HFFc6 (cell line): ENCODE measurements at regions not wholly inside any gene's neighbourhood (a gene's known extent, or its start where the extent isn't known, plus 50 kb on each side); places are given as distances from the start of the nearest gene placed in this dataset.

Source experiments
- DNase-seq: peaks from one replicate; pipeline ENCODE4 v3.0.0-alpha.2; 2018
- H3K27ac Mint-ChIP-seq: 2 replicates; pipeline ENCODE4 v1.8.0; 2020; ENCODE audit warnings: mild to moderate bottlenecking, mixed read lengths
- H3K27me3 Mint-ChIP-seq: 2 replicates; pipeline ENCODE4 v1.8.0; 2021; ENCODE audit warnings: mild to moderate bottlenecking, moderate library complexity, mixed read lengths; ENCODE audit not compliant: insufficient read depth
- H3K36me3 Mint-ChIP-seq: 2 replicates; pipeline ENCODE4 v1.8.0; 2021; ENCODE audit warnings: low read depth, mixed read lengths
- H3K4me1 Mint-ChIP-seq: 2 replicates; pipeline ENCODE4 v1.8.0; 2020; ENCODE audit warnings: low read depth, mixed read lengths
- H3K4me3 Mint-ChIP-seq: 2 replicates; pipeline ENCODE4 v1.8.0; 2020; ENCODE audit warnings: mild to moderate bottlenecking, moderate library complexity, mixed read lengths
- H3K9me3 Mint-ChIP-seq: 2 replicates; pipeline ENCODE4 v1.8.0; 2020; ENCODE audit warnings: mild to moderate bottlenecking, mixed read lengths
- TF ChIP-seq, protein P1 (sequence below): fragments of 200-600 bp; sonication (generic); IDR thresholded peaks from 2 replicates; pipeline ENCODE4 v1.5.0; 2021; ENCODE audit warnings: antibody characterized with exemption, mild to moderate bottlenecking

DNA sequence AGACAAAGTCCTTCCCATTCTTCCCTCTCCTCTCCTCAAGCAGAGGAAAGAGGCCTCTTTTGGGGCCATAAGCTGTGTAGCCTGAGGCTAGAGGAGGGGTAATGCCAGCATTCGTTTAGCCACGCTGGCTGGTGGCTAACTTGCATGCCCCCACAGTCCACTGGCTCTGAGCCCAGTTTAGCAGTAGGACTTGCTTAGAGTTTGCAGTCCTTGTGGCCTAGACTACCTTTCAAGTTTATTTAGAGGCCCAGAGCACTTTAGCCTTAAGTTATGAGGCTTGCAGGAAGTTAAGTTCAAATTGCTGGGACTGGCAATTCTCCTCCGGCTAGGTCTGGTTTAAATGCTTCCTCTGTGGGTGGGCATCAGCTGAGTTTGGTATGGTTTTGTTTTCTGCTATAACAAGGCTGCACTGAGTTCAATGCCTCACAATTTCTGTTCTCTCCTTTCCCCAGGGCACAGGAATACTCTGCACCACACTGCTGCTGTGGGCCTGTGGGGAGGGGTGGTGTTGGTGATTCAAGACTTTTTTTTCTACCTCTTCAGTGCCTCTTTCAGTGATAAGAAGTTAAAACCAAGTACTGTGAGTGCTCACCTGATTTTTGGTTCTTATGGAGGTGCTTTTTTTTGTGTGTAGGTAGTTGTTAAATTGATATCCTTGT, 281.0 kb upstream of the C11orf87 start:
- no peak for DNase-seq
- no peak overlapping the region for H3K27ac Mint-ChIP-seq
- no peaks in the 10 kb centered on the region for H3K9me3 Mint-ChIP-seq
- no peaks in the 10 kb centered on the region for H3K4me1 Mint-ChIP-seq
- TF ChIP-seq, protein P1, sequence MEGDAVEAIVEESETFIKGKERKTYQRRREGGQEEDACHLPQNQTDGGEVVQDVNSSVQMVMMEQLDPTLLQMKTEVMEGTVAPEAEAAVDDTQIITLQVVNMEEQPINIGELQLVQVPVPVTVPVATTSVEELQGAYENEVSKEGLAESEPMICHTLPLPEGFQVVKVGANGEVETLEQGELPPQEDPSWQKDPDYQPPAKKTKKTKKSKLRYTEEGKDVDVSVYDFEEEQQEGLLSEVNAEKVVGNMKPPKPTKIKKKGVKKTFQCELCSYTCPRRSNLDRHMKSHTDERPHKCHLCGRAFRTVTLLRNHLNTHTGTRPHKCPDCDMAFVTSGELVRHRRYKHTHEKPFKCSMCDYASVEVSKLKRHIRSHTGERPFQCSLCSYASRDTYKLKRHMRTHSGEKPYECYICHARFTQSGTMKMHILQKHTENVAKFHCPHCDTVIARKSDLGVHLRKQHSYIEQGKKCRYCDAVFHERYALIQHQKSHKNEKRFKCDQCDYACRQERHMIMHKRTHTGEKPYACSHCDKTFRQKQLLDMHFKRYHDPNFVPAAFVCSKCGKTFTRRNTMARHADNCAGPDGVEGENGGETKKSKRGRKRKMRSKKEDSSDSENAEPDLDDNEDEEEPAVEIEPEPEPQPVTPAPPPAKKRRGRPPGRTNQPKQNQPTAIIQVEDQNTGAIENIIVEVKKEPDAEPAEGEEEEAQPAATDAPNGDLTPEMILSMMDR = no peak
- no peak overlapping the region for H3K4me3 Mint-ChIP-seq
- peaks cover 5% of the 10 kb centered on the region for H3K27me3 Mint-ChIP-seq
- H3K36me3 Mint-ChIP-seq = no peaks in the 10 kb centered on the region

DNA sequence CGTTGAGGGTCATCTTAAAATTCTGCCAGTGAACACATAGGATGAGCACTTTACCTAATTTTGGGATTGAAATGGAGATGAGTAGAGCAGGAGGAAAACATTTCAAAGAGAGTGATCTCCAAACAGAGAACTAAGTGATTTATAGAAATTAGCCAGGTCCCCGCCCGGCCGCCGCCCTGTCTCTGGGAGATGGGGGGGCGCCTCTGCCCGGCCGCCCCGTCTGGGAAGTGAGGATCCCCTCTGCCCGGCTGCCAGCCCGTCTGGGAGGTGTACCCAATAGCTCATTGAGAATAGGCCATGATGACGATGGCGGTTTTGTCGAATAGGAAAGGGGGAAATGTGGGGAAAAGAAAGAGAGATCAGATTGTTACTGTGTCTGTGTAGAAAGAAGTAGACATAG, 276.7 kb upstream of the C11orf87 start:
- TF ChIP-seq, protein P1 = no peak
- Mint-ChIP-seq H3K36me3 (no peaks in the 10 kb centered on the region), H3K27me3 (peaks cover 9% of the 10 kb centered on the region), H3K27ac (no peak overlapping the region), H3K9me3 (no peaks in the 10 kb centered on the region), H3K4me1 (no peaks in the 10 kb centered on the region), H3K4me3 (no peak overlapping the region)
- DNase-seq = no peak

GRCh38 chr11:109147726-109148125, 274.3 kb upstream of the C11orf87 start:
- Mint-ChIP-seq H3K4me3 (no peak overlapping the region), H3K36me3 (no peaks in the 10 kb centered on the region), H3K27ac (no peak overlapping the region), H3K27me3 (peaks cover 5% of the 10 kb centered on the region), H3K4me1 (no peaks in the 10 kb centered on the region), H3K9me3 (no peaks in the 10 kb centered on the region)
- DNase-seq = no peak
- TF ChIP-seq, protein P1 = no peak

- Mint-ChIP-seq H3K4me3 (no peak overlapping the region), H3K4me1 (no peaks in the 10 kb centered on the region)
- TF ChIP-seq, protein P1 = no peak
Measured at GRCh38 chr11:109148669-109149068, 273.3 kb upstream of the C11orf87 start.

GRCh38 chr11:109150581-109150980, 271.4 kb upstream of the C11orf87 start:
- H3K27ac Mint-ChIP-seq = no peak overlapping the region
- no peak overlapping the region for H3K4me3 Mint-ChIP-seq
- H3K9me3 Mint-ChIP-seq = no peaks in the 10 kb centered on the region
- peaks cover 3% of the 10 kb centered on the region for H3K27me3 Mint-ChIP-seq
- no peak for DNase-seq
- TF ChIP-seq, protein P1 = no peak
- H3K4me1 Mint-ChIP-seq = no peaks in the 10 kb centered on the region
- no peaks in the 10 kb centered on the region for H3K36me3 Mint-ChIP-seq

More at GRCh38 chr11:109148669-109149068, 273.3 kb upstream of the C11orf87 start:
- Mint-ChIP-seq H3K27ac (no peak overlapping the region), H3K27me3 (peaks cover 5% of the 10 kb centered on the region), H3K36me3 (no peaks in the 10 kb centered on the region), H3K9me3 (no peaks in the 10 kb centered on the region)
- DNase-seq = no peak
